NCI-H2081 (cell line): ENCODE measurements at regions not wholly inside any gene's neighbourhood (a gene's known extent, or its start where the extent isn't known, plus 50 kb on each side); places are given as distances from the start of the nearest gene placed in this dataset.
"Not testable (repeated sequence)": the region's sequence is repeated elsewhere in the genome, so short reads cannot be mapped to it uniquely, and the experiment has no call there.

ENCODE experiments used
- DNase-seq, 2 experiments: peaks; one replicate each; lab custom pipeline; 2025; lab: John Stamatoyannopoulos, UW

DNA sequence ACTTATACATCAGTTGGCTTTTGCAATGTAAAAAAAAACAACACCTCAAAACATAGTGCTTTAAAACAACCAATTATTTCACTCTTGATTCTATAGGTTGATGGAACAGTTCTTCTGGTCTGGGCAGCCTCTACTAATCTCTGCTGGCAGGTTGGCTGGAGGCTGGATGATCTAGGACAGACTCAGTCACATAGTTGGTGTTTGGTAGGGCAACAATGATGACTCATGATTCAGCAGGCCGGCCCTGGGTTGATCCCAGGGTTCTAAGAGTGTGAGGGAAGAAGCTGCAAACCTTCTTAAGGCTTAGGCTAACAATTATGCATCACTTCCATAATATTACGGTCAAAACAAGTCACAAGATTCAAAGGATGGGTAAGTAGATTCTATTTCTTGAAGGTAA, 558.2 kb downstream of the ZNF674 start:
- DNase-seq = no peak

DNA sequence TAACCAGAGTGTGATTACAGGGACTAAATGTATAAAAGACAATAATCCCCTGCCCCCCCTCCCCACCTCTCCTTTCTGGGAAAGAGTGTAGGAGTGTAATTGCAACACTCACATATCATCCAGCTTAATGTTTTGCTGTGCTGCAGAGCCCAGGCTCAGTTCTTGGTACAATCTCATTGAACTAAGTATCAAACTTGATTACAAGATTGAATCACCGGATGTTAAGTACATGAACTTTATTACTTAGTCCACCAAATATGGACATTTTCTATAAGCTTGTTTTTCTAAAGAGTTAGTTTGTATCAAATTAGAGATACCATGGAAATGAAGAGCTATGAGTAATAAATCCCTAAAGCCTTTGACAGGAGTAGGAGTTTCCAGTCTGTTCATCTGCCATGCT, 559.1 kb downstream of the ZNF674 start:
- no peak for DNase-seq

DNA sequence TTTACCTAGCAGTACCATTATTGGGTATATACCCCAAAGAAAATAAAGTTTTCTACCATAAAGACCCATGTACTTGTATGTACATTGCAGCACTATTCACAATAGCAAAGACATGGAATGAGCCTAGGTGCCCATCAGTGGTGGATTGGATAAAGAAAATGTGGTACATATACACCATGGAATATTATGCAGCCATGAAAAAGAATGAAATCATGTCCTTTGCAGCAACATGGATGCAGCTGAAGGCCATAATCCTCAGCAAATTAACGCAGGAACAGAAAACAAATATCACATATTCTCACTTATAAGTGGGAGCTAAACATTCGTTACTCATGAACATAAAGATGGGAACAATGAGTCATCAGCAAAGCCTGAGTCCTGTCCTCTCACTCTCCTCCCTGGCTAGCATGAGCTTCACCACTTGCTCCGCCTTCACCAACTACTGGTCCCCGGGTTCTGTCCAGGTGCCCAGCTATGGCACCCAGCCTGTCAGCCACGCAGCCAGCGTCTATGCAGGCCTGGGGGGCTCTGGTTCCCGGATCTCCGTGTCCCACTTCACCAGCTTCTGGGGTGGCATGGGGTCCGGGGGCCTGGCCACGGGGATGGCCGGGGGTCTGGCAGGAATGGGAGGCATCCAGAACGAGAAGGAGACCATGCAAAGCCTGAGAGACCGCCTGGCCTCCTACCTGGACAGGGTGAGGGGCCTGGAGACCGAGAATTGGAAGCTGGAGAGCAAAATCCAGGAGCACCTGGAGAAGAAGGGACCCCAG, 562.1 kb downstream of the ZNF674 start:
- not testable (repeated sequence) for DNase-seq

DNA sequence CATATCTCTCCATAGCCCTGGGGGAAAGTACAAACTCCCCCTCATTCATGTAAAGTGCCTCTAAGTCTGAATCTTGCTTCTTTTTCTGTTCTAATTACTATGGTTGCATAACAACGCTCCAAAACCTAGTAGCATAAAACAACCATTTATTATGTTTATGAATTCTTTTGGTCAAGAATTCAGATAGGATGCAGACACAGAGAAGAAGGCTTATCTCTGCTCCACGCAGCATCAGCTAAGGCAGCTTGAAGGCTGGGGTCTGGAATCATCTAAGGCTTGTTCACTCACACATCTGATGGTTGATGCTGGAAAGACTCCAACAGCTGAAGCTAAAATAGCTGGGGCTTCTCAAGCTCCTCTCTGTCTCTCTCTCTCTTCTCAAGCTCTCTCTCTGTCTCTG, 564.5 kb downstream of the ZNF674 start:
- no peak for DNase-seq

DNA sequence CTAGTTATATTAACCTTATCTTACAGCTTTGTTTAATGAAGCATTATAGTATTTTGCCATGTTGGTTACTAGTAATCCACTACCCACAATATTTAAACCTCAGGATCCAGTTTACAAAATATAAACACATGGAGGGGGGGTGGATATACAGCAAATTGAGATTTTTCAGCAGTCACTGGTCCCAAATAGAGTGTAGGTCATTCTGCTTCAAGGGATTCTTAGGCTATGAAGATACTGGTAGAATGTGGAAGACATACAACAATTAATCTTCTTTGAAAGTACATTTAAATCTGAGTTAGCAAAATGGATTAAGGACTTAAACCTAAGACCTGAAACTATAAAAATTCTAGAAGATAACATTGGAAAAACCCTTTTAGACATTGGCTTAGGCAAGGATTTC, 569.6 kb downstream of the ZNF674 start:
- DNase-seq = no peak

DNA sequence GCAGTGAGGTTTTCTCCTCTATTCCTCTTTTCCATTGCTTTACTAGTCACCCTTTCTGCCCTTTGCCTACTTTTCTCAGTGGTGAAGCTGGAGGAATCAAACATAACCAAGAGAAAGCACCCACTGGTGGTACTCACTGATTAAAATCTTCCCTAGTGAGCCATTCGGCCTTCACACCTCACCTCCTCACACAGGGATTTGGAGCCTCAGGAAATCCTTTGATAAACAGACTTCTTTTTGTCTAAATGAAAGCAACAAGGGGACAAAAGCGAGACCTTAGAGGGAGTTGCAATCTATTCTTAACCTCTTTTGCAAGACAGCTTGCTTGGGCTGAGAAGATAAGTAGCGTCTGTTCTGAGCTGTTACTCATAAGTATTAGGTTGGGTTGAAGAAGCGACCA, 572.6 kb downstream of the ZNF674 start:
- DNase-seq = no peak

DNA sequence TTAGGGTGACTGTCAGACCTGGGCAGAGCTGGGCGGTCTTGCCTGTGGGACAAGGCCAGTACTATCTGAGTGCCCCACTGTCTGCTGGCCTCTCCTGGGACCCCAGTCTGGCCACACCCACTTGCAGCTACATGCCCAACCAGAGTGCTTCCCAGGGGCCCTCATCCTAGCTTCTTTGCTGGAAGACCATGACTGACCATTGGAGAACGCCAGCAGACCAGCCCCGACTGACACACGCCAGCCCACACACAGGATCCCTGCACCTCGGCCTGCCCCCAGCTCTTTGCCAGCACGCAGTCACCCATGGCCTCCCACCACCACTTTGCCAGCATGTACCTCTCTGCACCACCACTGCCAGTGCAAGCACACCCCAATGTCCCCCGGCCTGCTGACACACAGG, 585.7 kb downstream of the ZNF674 start:
- no peak for DNase-seq

DNA sequence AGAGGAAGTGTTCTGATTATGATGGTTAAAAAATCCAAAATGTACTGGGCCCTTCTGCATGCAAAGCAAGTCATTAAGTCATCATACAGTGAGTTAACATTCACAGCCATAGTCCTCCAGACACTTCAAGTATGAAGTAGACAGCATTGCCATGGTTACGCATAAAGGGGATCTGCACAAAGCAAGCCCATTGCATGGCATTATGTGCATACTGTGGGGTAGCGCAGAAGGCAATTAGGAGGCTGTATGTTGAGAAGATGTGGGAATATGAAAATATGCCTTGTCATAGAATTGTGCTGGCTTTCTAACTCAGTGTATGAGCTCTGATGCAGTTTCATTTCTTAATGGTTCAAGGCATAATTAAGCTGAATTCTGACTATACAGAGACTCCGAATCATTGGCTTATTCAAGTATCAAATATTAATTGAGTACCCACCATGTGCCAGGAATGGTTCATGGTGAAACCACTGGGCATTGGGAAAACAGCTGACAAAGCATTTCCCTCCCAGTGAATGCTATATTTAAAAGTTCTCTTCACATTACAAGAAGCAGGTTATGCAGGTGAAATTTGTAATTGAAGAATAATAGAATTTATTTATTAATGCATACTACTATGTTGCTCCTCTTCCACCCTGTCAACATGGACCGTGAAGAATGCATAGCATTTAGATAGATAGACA, 588.9 kb downstream of the ZNF674 start:
- DNase-seq = no peak

DNA sequence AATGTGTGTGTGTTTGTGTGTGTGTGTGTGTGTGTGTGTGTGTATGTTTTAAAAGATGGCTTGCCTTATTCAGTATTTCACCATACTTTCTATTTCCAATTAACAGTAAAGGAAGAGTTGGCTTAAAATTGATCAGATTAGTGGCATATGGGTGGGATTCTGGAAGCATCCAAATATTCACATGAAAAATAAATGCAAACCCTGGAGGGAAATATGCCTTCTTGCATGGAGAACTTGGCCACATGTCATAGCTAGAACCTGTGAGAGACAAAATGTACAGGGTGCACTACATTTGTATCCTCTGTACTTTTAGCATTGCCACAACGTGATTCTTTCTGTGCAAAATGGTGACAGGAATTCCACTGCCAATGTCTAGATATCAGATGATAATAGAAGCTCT, 589.6 kb downstream of the ZNF674 start:
- DNase-seq = no peak

DNA sequence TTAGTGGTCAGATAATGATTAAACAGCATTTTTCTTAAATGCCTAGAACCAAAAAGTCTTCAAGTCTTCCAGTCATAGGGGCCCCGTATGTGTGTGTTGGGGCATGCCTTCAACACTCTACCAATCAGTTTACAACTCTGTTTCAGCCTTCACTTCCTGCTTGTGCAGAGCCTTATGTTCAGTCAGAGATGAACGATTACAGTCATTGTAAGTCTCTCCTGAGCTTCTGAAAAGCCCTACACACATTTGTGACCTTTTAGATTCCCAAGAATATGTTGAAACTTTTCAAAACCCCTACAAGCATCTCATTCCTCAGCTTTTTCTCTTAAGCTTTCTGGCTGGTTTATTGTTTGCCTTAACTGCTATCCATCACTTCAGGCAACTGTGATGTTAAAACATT, 591.2 kb downstream of the ZNF674 start:
- DNase-seq = no peak

DNA sequence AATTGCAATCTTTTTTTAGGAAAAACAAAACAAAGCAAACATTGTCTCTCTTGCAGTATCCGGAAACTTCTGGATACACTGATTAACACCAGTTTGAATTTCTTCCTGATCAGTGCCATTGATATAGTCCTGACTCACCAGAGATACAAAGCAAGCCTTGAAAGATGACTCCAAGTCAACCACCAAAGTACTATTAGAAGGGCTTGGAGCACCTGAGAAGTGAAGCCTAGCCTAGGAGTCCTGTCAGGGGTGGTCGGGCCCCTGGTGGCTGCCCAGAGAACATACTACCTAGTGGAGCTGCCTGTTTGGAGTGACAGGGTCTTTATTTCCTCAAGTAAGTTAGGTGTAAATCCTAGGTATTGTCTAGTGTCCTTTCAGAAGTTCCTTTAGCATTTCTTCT, 593.2 kb downstream of the ZNF674 start:
- DNase-seq = no peak

DNA sequence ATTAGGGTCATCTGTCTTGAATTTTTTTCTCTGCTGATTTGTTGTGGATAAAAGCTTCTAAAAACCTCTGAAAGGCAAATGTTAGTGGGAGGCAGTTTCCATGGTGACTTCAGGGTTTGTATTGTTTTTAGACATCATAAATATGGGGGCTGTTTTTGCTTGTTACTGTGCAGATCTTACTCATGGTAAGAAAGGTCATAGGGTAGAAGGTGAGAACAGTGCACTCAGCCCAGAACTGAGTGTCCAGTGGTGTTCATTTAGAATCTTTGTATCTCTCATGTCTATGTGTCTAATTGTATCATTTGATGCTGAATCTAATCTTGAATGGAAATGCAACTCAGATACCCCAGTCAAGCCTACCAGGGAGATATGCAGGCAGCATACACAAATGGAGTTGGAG, 609.8 kb downstream of the ZNF674 start:
- DNase-seq = no peak

DNA sequence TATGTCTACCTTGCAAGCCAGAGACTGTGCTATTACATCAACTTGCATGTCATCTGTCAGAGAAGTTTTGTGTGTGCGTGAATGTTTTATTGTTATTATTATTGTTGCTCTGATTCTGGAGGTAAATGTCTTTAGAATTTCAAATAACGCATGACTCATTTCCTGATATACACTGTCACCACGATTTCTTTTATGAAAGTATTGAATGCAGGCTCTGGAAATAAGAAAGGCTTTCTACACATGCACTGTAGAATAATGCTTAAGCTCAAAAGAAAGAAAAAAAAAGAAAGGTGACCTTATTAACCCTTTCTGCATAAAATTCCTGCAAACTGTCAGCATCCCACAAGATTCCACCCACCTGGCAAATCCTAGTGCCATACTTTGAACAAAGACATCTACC, 632.9 kb downstream of the ZNF674 start:
- DNase-seq = no peak

DNA sequence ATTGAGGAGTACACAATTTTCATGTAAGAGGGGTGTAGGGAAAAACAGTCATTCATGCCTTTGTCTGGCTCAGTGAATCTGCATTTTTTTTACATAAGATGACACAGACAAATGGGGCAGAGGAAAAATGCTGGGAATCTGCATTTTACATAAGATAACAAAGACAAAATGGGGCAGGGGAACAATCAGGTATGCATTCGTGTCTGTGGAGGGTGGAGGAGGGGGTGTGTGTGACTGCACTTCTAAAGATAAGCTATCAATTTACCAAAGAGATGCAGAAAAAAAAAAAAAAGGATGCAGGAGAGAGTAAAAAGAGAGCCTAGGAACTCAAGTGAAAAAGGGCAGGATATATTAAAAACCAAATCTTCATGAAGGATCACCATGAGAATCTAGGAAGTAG, 637.4 kb downstream of the ZNF674 start:
- DNase-seq = no peak

DNA sequence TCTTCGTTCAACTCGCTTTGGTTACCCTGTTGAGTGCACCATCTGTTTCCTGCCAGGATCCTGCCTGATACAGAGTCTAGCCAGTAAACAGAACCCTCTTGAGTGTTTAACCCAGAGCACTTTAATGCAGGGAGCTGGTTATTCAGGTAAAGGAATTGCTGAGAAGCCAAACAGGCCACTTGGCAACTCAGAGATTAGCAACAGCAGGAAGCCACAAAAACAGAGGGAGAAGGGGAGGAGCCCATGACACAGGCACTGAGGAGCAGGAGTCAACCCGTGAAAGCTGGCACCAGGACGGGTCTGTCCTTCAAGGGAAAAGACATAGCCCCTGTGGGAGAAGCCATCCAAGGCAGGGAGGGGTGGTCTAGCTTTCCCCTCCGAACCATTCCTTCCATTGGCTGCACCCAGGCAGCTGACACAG, 641.4 kb downstream of the ZNF674 start:
- peak; percentile 23 to 66 for DNase-seq

DNA sequence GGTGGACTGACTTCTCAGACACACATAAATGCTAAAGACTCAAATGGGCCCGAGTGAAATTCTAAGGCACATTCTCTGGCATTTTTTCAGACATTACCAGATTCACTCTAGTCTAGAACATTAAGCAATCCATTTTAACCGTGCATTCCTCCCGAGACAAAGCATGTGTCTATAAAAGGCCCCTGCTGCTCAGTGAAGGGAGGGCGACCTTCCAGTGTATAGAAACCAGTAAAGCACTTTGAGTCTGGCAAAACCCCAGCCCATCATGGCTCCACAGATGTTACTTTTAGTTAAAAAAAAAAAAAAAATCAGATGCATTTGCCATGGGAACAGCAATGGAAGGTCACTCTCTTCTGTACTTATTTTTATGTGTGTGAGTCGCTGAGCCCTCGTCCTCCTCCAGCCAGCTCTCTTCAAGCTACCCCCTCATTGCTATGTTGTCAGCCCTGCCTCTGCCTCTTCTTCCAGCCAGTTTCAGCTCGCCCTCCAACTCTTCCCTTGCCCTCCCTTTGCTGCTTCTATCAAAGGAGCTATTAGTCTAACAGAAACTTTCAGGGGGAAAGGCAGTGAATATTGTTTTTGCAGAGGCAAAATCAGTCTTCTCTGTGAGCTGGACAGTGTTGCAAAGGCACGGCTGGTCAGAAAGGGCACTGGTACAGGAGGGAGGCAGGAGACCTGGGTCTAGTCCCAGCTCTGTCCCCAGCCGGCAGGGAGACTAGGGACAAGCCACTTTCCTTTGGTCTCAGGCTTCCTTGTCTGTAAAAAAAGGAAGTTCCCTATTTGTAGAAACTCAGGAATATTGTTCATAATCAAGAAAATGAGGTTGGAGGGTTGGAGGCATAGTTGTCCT, 644.2 kb downstream of the ZNF674 start:
- DNase-seq = no peak

DNA sequence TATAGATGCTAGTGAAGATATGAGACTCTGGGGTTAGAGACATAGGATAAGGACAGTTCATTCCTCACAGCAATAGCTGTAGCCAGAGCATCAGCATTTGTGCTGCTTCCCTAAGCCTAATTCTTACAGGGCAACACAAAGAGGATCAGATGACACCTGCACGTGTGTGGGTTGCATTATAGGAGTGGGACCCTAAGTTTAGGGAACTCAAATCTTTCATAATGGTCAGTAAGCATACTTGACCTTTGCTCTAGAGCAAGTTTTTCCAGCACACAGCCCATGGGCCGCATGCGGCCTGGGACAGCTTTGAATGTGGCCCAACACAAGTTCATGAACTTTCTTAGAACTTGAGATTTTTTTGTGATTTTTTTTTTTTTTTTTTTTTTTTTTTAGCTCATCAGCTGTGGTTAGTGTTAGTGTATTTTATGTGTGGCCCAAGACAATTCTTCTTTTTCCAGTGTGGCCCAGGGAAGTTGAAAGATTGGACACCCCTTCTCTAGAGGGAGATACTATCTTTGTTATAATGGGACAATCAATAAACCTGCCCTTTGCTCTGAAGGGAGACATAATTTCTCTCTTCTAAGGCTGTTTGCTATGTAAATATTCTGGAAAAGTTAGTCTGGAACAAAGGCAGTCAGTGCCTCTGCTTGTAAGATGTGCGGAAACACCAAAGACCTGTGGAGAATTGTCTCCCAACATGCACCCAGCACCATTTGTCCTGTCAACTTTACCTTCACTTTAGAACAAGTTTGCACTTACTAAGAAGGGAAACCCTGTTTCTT, 650.2 kb downstream of the ZNF674 start:
- DNase-seq = no peak

DNA sequence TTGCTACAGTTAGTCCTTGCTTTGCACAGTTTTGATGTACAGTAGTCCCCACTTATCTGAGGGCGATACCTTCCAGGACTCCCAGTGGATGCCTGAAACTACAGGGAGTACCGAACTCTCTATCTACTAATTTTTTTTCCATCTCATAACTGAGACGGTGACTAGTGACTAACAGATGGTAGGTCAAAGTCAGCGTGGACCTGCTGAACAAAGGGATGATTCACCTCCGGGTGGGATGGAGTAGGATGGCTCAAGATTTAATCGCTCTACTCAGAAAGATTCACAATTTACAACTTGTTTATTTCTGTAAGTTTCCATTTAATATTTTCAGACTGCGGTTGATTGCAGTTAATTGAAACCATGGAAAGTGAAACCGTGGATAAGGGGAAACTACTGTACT, 655.8 kb downstream of the ZNF674 start:
- DNase-seq = no peak

DNA sequence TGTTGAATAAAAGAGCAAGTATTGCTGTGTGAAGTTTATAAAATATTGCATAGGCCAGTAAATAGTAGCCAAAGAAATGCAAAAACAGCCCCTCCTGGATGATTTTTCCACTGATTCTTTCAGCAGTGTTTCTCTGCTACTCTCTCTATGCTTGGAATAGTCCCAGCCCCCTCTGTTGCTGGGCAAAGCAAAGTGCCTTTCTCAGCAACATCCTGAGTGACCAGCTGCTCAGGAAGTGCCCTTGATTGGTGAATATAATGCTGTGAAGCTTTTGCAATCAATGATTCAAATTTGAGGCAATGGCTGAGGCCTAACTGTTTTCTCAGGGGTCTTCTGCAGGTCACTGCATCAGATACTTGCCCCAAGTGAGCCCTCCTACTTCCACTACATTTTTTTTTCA, 656.7 kb downstream of the ZNF674 start:
- no peak for DNase-seq

DNA sequence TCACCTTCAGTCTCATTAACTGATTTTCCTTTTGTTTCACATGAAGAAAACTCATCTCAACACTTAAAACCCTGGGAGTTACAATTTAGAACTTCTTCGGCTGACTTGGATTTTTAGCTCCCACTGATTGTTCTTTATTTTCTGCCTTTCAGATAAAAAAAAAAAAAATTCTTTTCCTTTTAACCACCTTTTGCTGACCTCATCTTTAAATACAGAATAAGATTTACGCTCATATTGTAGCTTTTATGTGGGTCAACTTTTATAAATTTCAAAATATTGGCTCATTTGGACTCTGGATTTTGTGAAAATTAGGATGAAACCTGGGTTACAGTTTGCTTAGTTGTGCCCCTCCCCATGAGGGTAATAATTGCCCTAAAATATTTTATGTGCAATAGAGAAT, 659.3 kb downstream of the ZNF674 start:
- DNase-seq = no peak

DNA sequence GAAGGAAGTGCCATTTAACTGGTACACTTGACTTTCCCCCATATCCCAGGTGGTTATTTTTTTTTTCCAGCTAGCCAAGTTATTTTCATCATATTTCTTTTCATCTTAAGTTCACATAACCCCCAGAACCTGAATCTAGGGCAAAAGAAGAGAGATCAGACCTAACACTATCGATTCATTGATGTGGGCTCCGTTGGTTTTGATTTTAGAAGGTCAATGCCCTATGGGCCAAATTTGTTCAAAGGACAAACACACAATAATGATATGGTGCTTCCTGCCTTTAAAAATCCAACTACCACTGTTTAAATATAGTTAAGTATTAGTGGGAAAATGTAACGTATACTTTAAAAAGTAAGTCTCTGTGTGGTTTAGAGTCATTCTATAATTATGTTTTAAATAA, 665.7 kb downstream of the ZNF674 start:
- no peak for DNase-seq

DNA sequence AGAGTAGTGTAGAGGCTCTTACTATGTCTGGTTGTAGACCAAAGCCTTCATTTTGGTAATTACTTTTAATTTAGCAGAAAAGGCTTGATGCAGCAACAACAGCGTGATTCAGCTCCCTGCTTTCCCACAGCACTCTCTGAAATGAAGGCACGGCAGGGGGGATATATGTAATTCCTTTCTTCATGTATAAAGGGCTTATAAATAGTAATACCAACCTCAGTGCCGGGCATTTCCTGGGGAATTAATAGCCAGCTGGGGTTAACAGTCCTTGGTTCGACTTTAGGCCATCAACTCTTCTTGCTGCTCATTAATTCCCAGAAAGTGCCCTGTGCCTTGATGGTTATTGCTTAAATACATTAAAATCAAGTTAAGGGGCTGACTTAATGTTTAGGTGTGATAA, 669.0 kb downstream of the ZNF674 start:
- no peak for DNase-seq
